ENCODE measurements at regions not wholly inside any gene's neighbourhood (a gene's known extent, or its start where the extent isn't known, plus 50 kb on each side); places are given as distances from the start of the nearest gene placed in this dataset.

DNA sequence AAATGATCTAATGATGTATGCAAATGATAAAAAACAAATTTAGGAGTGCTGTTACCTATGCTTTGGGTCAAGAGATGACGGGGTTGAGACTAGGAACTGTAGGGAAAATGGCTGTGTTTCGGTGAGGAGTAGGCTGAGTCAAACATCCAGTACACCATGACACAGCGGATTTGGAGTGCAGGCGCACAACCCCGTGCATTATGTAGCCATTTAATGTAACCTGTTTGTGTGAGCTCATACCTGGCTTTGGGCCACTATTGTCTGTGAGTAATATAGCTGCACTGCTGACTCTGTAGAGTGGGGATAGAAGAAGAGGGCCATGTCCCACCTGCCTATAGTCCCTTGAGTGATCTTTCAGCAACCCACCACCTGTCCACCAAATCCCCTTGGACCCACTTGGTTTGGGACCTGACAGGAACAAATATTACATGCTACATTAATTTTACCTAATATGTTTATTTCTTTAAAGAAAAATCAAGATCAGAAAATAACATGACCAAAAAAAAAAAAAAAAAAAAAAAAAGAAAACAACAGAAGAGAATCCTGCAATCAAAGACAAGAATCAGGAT, 95.5 kb upstream of the KLHL1 start:
- peak; percentile 37 for DNase-seq (ENCODE audit: low read depth)

GRCh38 chr13:70191034-70191433, 82.8 kb upstream of the KLHL1 start:
- TF ChIP-seq MYC (IDR thresholded peaks at IDR 0.05; ENCODE audit: low read depth, low read length) (no peak), POLR2A (IDR thresholded peaks at IDR 0.05; ENCODE audit: extremely low read depth, insufficient read length) (no peak)
- TF ChIP-seq, protein P1, sequence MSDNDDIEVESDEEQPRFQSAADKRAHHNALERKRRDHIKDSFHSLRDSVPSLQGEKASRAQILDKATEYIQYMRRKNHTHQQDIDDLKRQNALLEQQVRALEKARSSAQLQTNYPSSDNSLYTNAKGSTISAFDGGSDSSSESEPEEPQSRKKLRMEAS (IDR thresholded peaks at IDR 0.05; ENCODE audit: low read depth, low read length) = no peak
- TF ChIP-seq, protein P2, sequence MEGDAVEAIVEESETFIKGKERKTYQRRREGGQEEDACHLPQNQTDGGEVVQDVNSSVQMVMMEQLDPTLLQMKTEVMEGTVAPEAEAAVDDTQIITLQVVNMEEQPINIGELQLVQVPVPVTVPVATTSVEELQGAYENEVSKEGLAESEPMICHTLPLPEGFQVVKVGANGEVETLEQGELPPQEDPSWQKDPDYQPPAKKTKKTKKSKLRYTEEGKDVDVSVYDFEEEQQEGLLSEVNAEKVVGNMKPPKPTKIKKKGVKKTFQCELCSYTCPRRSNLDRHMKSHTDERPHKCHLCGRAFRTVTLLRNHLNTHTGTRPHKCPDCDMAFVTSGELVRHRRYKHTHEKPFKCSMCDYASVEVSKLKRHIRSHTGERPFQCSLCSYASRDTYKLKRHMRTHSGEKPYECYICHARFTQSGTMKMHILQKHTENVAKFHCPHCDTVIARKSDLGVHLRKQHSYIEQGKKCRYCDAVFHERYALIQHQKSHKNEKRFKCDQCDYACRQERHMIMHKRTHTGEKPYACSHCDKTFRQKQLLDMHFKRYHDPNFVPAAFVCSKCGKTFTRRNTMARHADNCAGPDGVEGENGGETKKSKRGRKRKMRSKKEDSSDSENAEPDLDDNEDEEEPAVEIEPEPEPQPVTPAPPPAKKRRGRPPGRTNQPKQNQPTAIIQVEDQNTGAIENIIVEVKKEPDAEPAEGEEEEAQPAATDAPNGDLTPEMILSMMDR (IDR thresholded peaks at IDR 0.05; ENCODE audit: low read depth, low read length) = no peak
- DNase-seq (ENCODE audit: low read depth) = no peak
- H3K4me3 ChIP-seq (ENCODE audit: low read depth, low read length) = no peak overlapping the region

More for the DNA sequence above, 95.5 kb upstream of the KLHL1 start:
- no peak overlapping the region for H3K4me3 ChIP-seq (ENCODE audit: low read depth, low read length)
- TF ChIP-seq, protein P1 (IDR thresholded peaks at IDR 0.05; ENCODE audit: low read depth, low read length) = no peak
- TF ChIP-seq POLR2A (IDR thresholded peaks at IDR 0.05; ENCODE audit: extremely low read depth, insufficient read length) (no peak), MYC (IDR thresholded peaks at IDR 0.05; ENCODE audit: low read depth, low read length) (no peak)
- TF ChIP-seq, protein P2 (IDR thresholded peaks at IDR 0.05; ENCODE audit: low read depth, low read length) = no peak

GRCh38 chr13:70189981-70190380, 81.7 kb upstream of the KLHL1 start:
- no peak overlapping the region for H3K4me3 ChIP-seq (ENCODE audit: low read depth, low read length)
- no peak for DNase-seq (ENCODE audit: low read depth)
- TF ChIP-seq, protein P1 (IDR thresholded peaks at IDR 0.05; ENCODE audit: low read depth, low read length) = no peak

GRCh38 chr13:70188567-70188966, 80.3 kb upstream of the KLHL1 start:
- TF ChIP-seq MYC (IDR thresholded peaks at IDR 0.05; ENCODE audit: low read depth, low read length) = no peak
- no peak overlapping the region for H3K4me3 ChIP-seq (ENCODE audit: low read depth, low read length)
- DNase-seq (ENCODE audit: low read depth) = no peak

- TF ChIP-seq, protein P1 (IDR thresholded peaks at IDR 0.05; ENCODE audit: low read depth, low read length) = no peak
- TF ChIP-seq MYC (IDR thresholded peaks at IDR 0.05; ENCODE audit: low read depth, low read length) = no peak
- no peak for TF ChIP-seq POLR2A (IDR thresholded peaks at IDR 0.05; ENCODE audit: extremely low read depth, insufficient read length)
- TF ChIP-seq, protein P2 (IDR thresholded peaks at IDR 0.05; ENCODE audit: low read depth, low read length) = no peak
- no peak for DNase-seq (ENCODE audit: low read depth)
- no peak overlapping the region for H3K4me3 ChIP-seq (ENCODE audit: low read depth, low read length)
Observed at GRCh38 chr13:70183041-70183440, 74.8 kb upstream of the KLHL1 start.

All from NB4 (cell line).